Raji (cell line): ENCODE measurements at regions not wholly inside any gene's neighbourhood (a gene's known extent, or its start where the extent isn't known, plus 50 kb on each side); places are given as distances from the start of the nearest gene placed in this dataset.

Experiments used
- POLR2A ChIP-seq: IDR thresholded peaks from 2 replicates; pipeline ENCODE4 v1.6.1; 2011; ENCODE audit warnings: low read depth, low read length, control low read depth; ENCODE audit not compliant: insufficient read depth

DNA sequence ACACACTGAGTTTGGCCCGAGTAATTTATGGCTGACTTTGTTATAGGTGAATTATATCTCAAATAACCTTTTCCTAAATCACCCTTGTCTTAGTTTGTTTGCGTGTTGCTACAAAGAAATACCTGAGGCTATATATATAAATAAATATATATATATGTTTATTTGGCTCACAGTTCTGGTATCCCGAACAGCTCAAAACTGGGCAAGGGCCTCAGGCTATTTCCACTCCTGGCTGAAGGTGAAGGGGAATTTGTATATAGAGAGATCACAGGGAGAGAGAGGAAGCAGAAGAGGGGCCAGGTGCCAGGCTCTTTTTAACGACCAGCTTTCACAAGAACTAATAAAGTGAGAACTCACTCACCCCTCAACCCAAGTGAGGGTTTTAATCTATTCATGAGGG, 159.9 kb upstream of the STARD13 start:
- TF ChIP-seq POLR2A, result no peak

GRCh38 chr13:33446821-33447725, 161.5 kb upstream of the STARD13 start:
- TF ChIP-seq POLR2A, result no peak

- TF ChIP-seq POLR2A, result no peak
Observed at GRCh38 chr13:33448889-33449288, 163.3 kb upstream of the STARD13 start.

DNA sequence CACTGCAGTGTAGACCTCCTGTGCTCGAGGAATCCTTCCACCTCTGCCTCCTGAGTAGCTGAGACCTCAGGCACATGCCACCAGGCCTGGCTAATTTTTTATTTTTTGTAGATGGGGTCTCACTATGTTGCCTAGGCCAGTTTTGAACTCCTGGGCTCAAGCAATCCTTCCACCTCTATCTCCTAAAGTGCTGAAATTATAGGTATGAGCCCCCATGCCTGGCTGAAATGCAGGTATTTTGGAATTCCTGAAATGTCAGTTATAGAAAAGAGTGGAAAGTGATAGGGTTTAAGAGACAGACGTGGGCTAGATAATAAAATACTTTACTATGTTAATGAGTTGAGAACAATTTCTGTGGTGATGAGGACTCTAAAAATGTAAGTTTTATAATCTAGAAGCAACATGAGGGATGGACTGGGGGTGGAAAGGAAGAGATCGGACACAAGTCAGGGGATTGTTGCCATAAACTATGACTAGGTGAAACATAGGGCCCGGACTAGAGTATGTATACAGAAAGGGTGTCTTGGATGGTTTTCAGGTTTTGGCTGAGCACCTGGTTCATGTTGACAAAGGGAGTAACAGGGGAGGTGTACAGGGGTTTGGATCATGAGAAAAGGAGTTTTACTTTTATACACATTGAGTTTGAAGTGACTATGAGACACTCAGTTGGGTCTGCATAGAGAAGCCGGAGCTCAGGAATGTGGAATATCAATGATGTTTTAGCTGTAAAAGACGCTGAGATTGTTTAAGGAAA, 165.6 kb upstream of the STARD13 start:
- TF ChIP-seq POLR2A, result no peak

GRCh38 chr13:33452873-33453517, 167.4 kb upstream of the STARD13 start:
- no peak for TF ChIP-seq POLR2A

DNA sequence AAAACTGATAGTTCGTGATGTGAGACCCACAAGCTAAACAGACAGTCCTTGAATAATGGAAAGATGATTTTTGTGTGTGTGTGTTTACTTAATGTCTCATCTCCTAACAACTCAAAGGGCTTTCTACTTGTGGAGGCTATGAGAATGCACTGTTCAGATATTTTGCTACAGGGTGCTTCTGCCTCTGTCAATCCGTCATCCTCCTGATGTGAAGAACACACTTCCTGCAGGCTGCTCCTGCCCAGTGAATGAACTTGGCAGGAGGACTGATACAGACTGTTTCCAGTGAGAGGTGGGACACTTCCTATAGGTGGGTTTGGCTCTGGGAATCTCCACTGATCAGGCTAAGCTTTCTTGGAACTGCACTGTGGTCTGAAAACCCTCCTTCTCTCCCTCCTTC, 168.4 kb upstream of the STARD13 start:
- no peak for TF ChIP-seq POLR2A

DNA sequence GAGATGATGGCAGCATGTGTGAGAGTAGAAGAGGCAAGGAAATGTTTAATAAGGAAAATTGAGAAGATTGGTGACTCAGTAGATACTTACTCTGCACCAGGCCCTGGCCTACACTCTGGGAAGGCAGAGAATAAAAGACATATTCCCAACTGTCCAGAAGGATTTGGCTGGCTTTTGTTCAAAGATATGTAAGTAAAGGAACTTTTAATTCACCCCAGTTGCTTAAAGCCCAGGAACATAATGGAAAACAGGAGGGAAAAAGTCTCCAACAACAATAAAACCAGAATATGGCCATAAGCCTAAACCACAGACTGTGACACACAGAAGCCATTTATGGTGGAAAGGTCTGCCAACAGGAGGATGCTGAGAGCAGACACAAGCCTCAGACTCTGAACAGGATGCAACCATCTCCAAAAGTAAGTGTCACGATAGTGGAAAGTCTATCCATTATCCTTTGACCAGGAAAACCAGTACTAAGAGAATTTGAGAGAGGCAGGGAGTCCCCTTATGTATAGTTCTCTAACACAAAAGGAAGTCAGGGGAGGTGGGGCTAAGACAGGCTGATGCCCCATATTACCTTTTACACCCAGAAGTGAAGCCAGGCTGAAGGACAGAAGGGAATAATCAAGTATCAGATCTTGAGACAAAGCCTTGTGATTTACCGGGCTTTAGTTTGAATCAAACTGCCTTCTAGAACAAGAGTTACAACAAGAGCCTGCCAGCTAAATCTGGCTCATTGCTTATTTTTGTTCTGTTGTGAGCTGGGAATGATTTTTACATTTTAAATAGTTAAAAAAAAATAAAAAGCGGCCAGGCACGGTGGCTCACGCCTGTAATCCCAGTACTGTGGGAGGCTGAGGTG, 169.5 kb upstream of the STARD13 start:
- no peak for TF ChIP-seq POLR2A

- no peak for TF ChIP-seq POLR2A
Observed at GRCh38 chr13:33459702-33460101, 174.1 kb upstream of the STARD13 start.

DNA sequence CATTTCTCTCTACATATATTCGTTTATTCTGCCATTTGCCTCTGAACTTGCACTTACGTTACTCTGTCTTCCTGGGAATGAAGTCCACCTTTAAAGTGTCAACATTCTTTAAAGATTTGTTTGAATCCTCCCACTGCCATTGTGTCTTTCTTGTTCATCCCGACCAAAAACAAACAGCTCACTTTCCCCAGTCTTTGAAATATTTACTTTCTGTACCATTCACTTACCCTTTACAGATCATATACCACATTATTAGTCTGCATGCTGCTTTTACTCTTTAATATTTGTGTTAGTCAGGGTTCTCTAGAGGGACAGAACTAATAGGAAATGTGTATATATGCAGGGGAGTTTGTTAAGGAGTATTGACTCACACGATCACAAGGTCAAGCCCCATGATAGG, 176.6 kb upstream of the STARD13 start:
- TF ChIP-seq POLR2A, result no peak

DNA sequence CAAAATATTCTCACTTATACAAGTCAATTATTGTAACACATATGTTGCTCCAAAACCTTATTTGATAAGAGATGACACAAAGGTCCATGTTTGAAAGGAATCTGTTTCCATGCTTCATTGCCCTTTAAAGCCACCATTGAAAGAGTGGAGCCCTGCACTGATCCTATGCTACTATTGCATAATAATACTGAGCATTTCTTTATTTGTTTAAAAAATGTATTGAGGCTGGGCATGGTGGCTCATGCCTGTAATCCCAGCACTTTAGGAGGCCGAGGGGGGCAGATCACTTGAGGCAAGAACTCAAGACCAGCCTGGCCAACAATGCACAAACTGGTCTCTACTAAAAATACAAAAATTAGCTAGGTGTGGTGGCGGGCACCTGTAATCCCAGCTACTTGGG, 178.8 kb upstream of the STARD13 start:
- TF ChIP-seq POLR2A, result no peak

GRCh38 chr13:33466262-33466661, 180.7 kb upstream of the STARD13 start:
- no peak for TF ChIP-seq POLR2A

DNA sequence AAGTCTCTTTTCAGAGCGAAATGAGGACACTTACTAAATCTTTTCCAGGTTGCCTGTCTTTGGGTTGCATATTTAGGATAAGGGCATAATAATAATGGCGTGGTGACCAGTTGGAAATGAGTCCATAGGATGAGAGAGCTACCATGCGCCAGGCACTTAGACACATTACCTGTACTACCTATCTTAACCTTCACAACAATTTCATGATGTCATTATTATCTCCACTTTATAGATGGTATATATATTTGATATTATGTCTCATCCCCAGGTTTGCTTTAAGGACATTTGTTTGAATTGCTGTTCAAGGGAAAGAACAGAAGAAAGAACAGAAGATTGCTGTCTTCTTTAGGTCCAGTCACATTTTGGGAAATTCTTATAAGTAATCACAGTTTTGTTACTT, 182.0 kb upstream of the STARD13 start:
- no peak for TF ChIP-seq POLR2A

GRCh38 chr13:33471204-33471603, 185.6 kb upstream of the STARD13 start:
- TF ChIP-seq POLR2A, result no peak

DNA sequence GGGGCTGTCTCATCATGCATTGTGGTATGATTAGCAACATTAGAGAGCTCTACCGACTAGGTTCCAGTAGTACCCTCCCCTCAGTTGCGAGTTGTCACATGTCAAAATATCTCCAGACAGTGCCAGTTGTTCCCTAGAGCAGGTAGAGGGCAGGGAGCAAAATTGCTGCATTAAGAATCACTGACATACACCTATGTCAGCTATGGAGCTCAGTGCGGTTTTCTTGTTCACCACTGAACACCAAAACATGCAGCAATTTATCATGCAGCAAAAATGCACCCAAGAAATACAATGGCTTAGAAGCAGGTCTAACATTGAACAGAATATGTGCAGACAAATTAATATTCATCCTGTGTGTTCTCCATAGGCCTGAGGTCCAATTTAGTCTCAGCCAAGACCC, 186.9 kb upstream of the STARD13 start:
- no peak for TF ChIP-seq POLR2A

DNA sequence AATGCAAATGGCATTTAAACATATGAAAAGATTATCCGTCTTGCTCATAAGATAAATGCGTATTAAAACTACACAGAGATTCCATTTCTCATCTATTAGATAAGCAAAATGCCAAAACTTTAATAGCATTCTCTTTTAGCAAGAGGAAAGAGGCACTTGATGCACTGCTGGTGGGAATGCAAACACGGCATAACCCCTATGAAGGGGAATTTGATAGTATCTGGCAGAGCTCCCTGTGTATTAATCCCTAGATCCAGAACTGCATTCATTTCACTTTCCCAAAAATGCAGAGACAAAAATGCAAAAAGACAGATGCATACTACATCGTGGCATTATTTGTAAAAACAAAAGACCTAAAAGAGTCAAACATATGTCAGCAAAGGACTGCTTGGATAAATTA, 193.6 kb upstream of the STARD13 start:
- no peak for TF ChIP-seq POLR2A

GRCh38 chr13:33480561-33480960, 195.0 kb upstream of the STARD13 start:
- no peak for TF ChIP-seq POLR2A

DNA sequence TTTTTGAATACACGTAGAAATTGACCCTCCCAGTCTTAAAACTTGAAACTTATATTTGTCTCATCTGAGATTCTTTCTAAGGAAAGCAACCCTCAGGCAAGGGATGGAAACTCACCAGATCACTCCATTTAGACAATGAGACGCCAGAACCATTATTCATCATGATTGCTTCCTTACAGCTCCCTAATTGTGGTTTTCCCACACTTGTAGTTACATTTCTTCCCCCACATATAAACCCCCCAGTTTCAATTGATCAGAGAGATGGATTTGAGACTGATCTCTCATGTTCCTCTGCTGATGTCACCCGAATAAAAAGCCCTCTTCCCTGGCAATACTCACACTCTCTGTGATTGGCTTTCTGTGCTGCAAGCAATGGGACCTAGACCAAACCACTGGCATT, 197.9 kb upstream of the STARD13 start:
- no peak for TF ChIP-seq POLR2A
